Activated CD4-positive, alpha-beta memory T cell treated with anti-CD3 and anti-CD28 coated beads for 36 hours (primary cell): ENCODE measurements at regions not wholly inside any gene's neighbourhood (a gene's known extent, or its start where the extent isn't known, plus 50 kb on each side); places are given as distances from the start of the nearest gene placed in this dataset.

Experiments used
- CTCF ChIA-PET: fragments of 350-600 bp; sonication (Branson Sonifier 250); formaldehyde crosslinking; loops from one replicate; lab custom pipeline; 2021; ENCODE audit warnings: antibody characterized with exemption, inconsistent platforms; lab: Charles Lee
- POLR2A ChIA-PET: fragments of 350-600 bp; sonication (Branson Sonifier 250); formaldehyde crosslinking; loops from one replicate; lab custom pipeline; 2021; ENCODE audit warnings: antibody characterized with exemption; lab: Charles Lee
- DNase-seq: peaks from one replicate; pipeline ENCODE4 v3.0.0-alpha.2; 2020
- H3K27ac Mint-ChIP-seq: one replicate; pipeline ENCODE4 v1.8.0; 2021; ENCODE audit warnings: mixed read lengths
- H3K27me3 Mint-ChIP-seq: one replicate; pipeline ENCODE4 v1.8.0; 2021; ENCODE audit warnings: mixed read lengths
- H3K36me3 Mint-ChIP-seq: one replicate; pipeline ENCODE4 v1.8.0; 2021; ENCODE audit warnings: mixed read lengths
- H3K4me1 Mint-ChIP-seq: one replicate; pipeline ENCODE4 v1.8.0; 2021; ENCODE audit warnings: low read depth, mixed read lengths
- H3K4me3 Mint-ChIP-seq: one replicate; pipeline ENCODE4 v1.8.0; 2021; ENCODE audit warnings: mild to moderate bottlenecking, mixed read lengths
- H3K9me3 Mint-ChIP-seq: one replicate; pipeline ENCODE4 v1.8.0; 2021; ENCODE audit warnings: mixed read lengths
- intact Hi-C: fragments of 100-400 bp; cut with micrococcal nuclease; formaldehyde crosslinking; loops from one replicate; pipeline ENCODE4 v1.15.1; 2023

GRCh38 chr10:84768132-84768531, 439.7 kb downstream of the CCSER2 start:
- DNase-seq = no peak
- Mint-ChIP-seq H3K36me3 (no peaks in the 10 kb centered on the region), H3K27me3 (no peaks in the 10 kb centered on the region), H3K4me1 (no peaks in the 10 kb centered on the region), H3K4me3 (no peak overlapping the region), H3K27ac (no peak overlapping the region), H3K9me3 (no peaks in the 10 kb centered on the region)
- intact Hi-C loops = no loop called here
- ChIA-PET CTCF (no interaction called here), POLR2A (no interaction called here)

- CTCF ChIA-PET = interaction anchor here (0.7 kb wide), 1 partner anchor 1226 kb away, joined by 3 read pairs; no protein-coding TSS in a partner anchor
- intact Hi-C loops = no loop called here
- no peaks in the 10 kb centered on the region for H3K27me3 Mint-ChIP-seq
- no peak overlapping the region for H3K4me3 Mint-ChIP-seq
- H3K9me3 Mint-ChIP-seq = no peaks in the 10 kb centered on the region
- POLR2A ChIA-PET = no interaction called here
- H3K4me1 Mint-ChIP-seq = no peaks in the 10 kb centered on the region
- no peaks in the 10 kb centered on the region for H3K36me3 Mint-ChIP-seq
- H3K27ac Mint-ChIP-seq = no peak overlapping the region
- DNase-seq = no peak
These were observed 442.4 kb downstream of the CCSER2 start for GRCh38 chr10:84770824-84771223.

- Mint-ChIP-seq H3K4me1 (no peaks in the 10 kb centered on the region), H3K36me3 (no peaks in the 10 kb centered on the region), H3K4me3 (no peak overlapping the region), H3K9me3 (no peaks in the 10 kb centered on the region), H3K27me3 (no peaks in the 10 kb centered on the region), H3K27ac (no peak overlapping the region)
- ChIA-PET CTCF (no interaction called here), POLR2A (no interaction called here)
- intact Hi-C loops = no loop called here
- DNase-seq = no peak
These were observed 455.0 kb downstream of the CCSER2 start for GRCh38 chr10:84783386-84783785.

- no peaks in the 10 kb centered on the region for H3K36me3 Mint-ChIP-seq
- intact Hi-C loops = no loop called here
- DNase-seq = no peak
- no peaks in the 10 kb centered on the region for H3K4me1 Mint-ChIP-seq
- no peaks in the 10 kb centered on the region for H3K9me3 Mint-ChIP-seq
- ChIA-PET CTCF (no interaction called here), POLR2A (no interaction called here)
- no peak overlapping the region for H3K4me3 Mint-ChIP-seq
- H3K27ac Mint-ChIP-seq = no peak overlapping the region
- H3K27me3 Mint-ChIP-seq = no peaks in the 10 kb centered on the region
These were observed 455.5 kb downstream of the CCSER2 start for GRCh38 chr10:84783909-84784308.

- Mint-ChIP-seq H3K9me3 (no peaks in the 10 kb centered on the region), H3K4me3 (no peak overlapping the region), H3K27ac (no peak overlapping the region), H3K4me1 (no peaks in the 10 kb centered on the region), H3K36me3 (no peaks in the 10 kb centered on the region), H3K27me3 (no peaks in the 10 kb centered on the region)
- POLR2A ChIA-PET = no interaction called here
- CTCF ChIA-PET = no interaction called here
- no peak for DNase-seq
- intact Hi-C loops = no loop called here
These were observed 456.4 kb downstream of the CCSER2 start for GRCh38 chr10:84784749-84785148.

- no peak for DNase-seq
- Mint-ChIP-seq H3K4me1 (no peaks in the 10 kb centered on the region), H3K27ac (no peak overlapping the region), H3K9me3 (no peaks in the 10 kb centered on the region), H3K27me3 (peaks cover 1% of the 10 kb centered on the region), H3K4me3 (no peak overlapping the region), H3K36me3 (no peaks in the 10 kb centered on the region)
- CTCF ChIA-PET = no interaction called here
- POLR2A ChIA-PET = no interaction called here
- intact Hi-C loops = no loop called here
These were observed 460.6 kb downstream of the CCSER2 start for GRCh38 chr10:84789026-84789425.

- no peaks in the 10 kb centered on the region for H3K9me3 Mint-ChIP-seq
- no peaks in the 10 kb centered on the region for H3K36me3 Mint-ChIP-seq
- no peak overlapping the region for H3K4me3 Mint-ChIP-seq
- intact Hi-C loops = no loop called here
- no peak for DNase-seq
- no peaks in the 10 kb centered on the region for H3K4me1 Mint-ChIP-seq
- CTCF ChIA-PET = no interaction called here
- POLR2A ChIA-PET = no interaction called here
- H3K27me3 Mint-ChIP-seq = peaks cover 7% of the 10 kb centered on the region
- no peak overlapping the region for H3K27ac Mint-ChIP-seq
These were observed 469.9 kb downstream of the CCSER2 start for GRCh38 chr10:84798312-84798711.

GRCh38 chr10:84801156-84801555, 472.8 kb downstream of the CCSER2 start:
- peaks cover 7% of the 10 kb centered on the region for H3K27me3 Mint-ChIP-seq
- CTCF ChIA-PET = no interaction called here
- H3K9me3 Mint-ChIP-seq = no peaks in the 10 kb centered on the region
- intact Hi-C loops = no loop called here
- H3K36me3 Mint-ChIP-seq = no peaks in the 10 kb centered on the region
- H3K4me3 Mint-ChIP-seq = no peak overlapping the region
- DNase-seq = no peak
- no peak overlapping the region for H3K27ac Mint-ChIP-seq
- POLR2A ChIA-PET = no interaction called here
- no peaks in the 10 kb centered on the region for H3K4me1 Mint-ChIP-seq

- Mint-ChIP-seq H3K4me3 (no peak overlapping the region), H3K36me3 (no peaks in the 10 kb centered on the region), H3K4me1 (no peaks in the 10 kb centered on the region), H3K27ac (no peak overlapping the region), H3K9me3 (no peaks in the 10 kb centered on the region), H3K27me3 (peaks cover 7% of the 10 kb centered on the region)
- ChIA-PET POLR2A (no interaction called here), CTCF (no interaction called here)
- DNase-seq = no peak
- intact Hi-C loops = no loop called here
These were observed 473.5 kb downstream of the CCSER2 start for GRCh38 chr10:84801916-84802315.

- POLR2A ChIA-PET = no interaction called here
- Mint-ChIP-seq H3K27me3 (no peaks in the 10 kb centered on the region), H3K36me3 (no peaks in the 10 kb centered on the region), H3K4me3 (no peak overlapping the region), H3K27ac (no peak overlapping the region), H3K9me3 (no peaks in the 10 kb centered on the region), H3K4me1 (no peaks in the 10 kb centered on the region)
- intact Hi-C loops = no loop called here
- CTCF ChIA-PET = no interaction called here
- no peak for DNase-seq
These were observed 476.8 kb downstream of the CCSER2 start for GRCh38 chr10:84805149-84805548.

- H3K27ac Mint-ChIP-seq = no peak overlapping the region
- ChIA-PET CTCF (no interaction called here), POLR2A (no interaction called here)
- no peak overlapping the region for H3K4me3 Mint-ChIP-seq
- intact Hi-C loops = no loop called here
- no peak for DNase-seq
- H3K4me1 Mint-ChIP-seq = no peaks in the 10 kb centered on the region
- H3K27me3 Mint-ChIP-seq = peaks cover under 1% of the 10 kb centered on the region
- no peaks in the 10 kb centered on the region for H3K9me3 Mint-ChIP-seq
- H3K36me3 Mint-ChIP-seq = no peaks in the 10 kb centered on the region
These were observed 482.7 kb downstream of the CCSER2 start for GRCh38 chr10:84811113-84811512.

GRCh38 chr10:84818961-84819360, 490.6 kb downstream of the CCSER2 start:
- no peaks in the 10 kb centered on the region for H3K36me3 Mint-ChIP-seq
- POLR2A ChIA-PET = no interaction called here
- H3K9me3 Mint-ChIP-seq = no peaks in the 10 kb centered on the region
- no peaks in the 10 kb centered on the region for H3K4me1 Mint-ChIP-seq
- no peak for DNase-seq
- peaks cover 6% of the 10 kb centered on the region for H3K27me3 Mint-ChIP-seq
- no peak overlapping the region for H3K4me3 Mint-ChIP-seq
- H3K27ac Mint-ChIP-seq = no peak overlapping the region
- CTCF ChIA-PET = no interaction called here
- intact Hi-C loops = no loop called here

GRCh38 chr10:84820120-84820519, 491.7 kb downstream of the CCSER2 start:
- Mint-ChIP-seq H3K27me3 (peaks cover 6% of the 10 kb centered on the region), H3K27ac (no peak overlapping the region), H3K4me1 (no peaks in the 10 kb centered on the region), H3K4me3 (no peak overlapping the region), H3K9me3 (no peaks in the 10 kb centered on the region), H3K36me3 (no peaks in the 10 kb centered on the region)
- DNase-seq = no peak
- ChIA-PET CTCF (no interaction called here), POLR2A (no interaction called here)
- intact Hi-C loops = no loop called here

GRCh38 chr10:84820596-84820995, 492.2 kb downstream of the CCSER2 start:
- Mint-ChIP-seq H3K36me3 (no peaks in the 10 kb centered on the region), H3K4me3 (no peak overlapping the region), H3K27ac (no peak overlapping the region), H3K9me3 (no peaks in the 10 kb centered on the region), H3K27me3 (peaks cover 6% of the 10 kb centered on the region), H3K4me1 (no peaks in the 10 kb centered on the region)
- intact Hi-C loops = no loop called here
- no peak for DNase-seq
- POLR2A ChIA-PET = no interaction called here
- CTCF ChIA-PET = no interaction called here
